K562 (cell line): ENCODE measurements at regions not wholly inside any gene's neighbourhood (a gene's known extent, or its start where the extent isn't known, plus 50 kb on each side); places are given as distances from the start of the nearest gene placed in this dataset.

Experiments
- ATAC-seq: fragments of 200-7000 bp; cut with Tn5 transposase; 3 replicates; pipeline ENCODE4 v1.9.1; 2020; ENCODE audit warnings: moderate library complexity
- BruUV-seq: library from RNA; stranded (reverse); fragments of 400-500 nt; replicated peaks from 2 replicates; lab custom pipeline; 2021; lab: Mats Ljungman, UMichigan
- CTCF ChIA-PET: fragments of 300-600 bp; formaldehyde crosslinking; extraction: SDS; loops from one replicate; lab custom pipeline; 2021; ENCODE audit warnings: low intra/inter-chr PET ratio; lab: Yijun Ruan, JAX
- POLR2A ChIA-PET: fragments of 300-600, 350-650 bp; sonication (Branson Sonifier 250); formaldehyde crosslinking; extraction: SDS; loops from one replicate; lab custom pipeline; 2021; ENCODE audit warnings: antibody characterized with exemption, inconsistent platforms; lab: Yijun Ruan, JAX
- DNase-seq, 4 experiments: peaks; one replicate each; pipeline versions ENCODE4 v3.0.0 to v3.0.0-alpha.2; 2011 to 2018; ENCODE audit warnings: low spot score in 3 of 4, mixed read lengths in 3 of 4; ENCODE audit errors: extremely low read depth in 1 of 4
- FAIRE-seq: peaks from 2 replicates; lab custom pipeline; 2011; peaks lifted over from hg19 to GRCh38; lab: Jason Lieb, UNC
- H2AFZ ChIP-seq: 2 replicates; pipeline ENCODE4 v1.6.0; 2011; ENCODE audit warnings: low read depth, low read length, control low read depth, inconsistent platforms
- H3K27ac ChIP-seq: fragments of 200-600 bp; 3 replicates; pipeline ENCODE4 v1.8.0; 2011; ENCODE audit warnings: low read depth, mild to moderate bottlenecking, control low read depth, inconsistent platforms, low read length, moderate library complexity, mixed read lengths; ENCODE audit errors: extremely low read depth
- H3K27me3 ChIP-seq, 2 experiments: fragments of 300-600 bp in 1 of 2; 2 replicates in 1 of 2; 3 replicates in 1 of 2; pipeline versions ENCODE4 v1.6.0 to v1.8.0; 2011; ENCODE audit warnings: inconsistent platforms in 2 of 2, low read length in 2 of 2, mild to moderate bottlenecking in 1 of 2, mixed read lengths in 1 of 2, moderate library complexity in 1 of 2; ENCODE audit not compliant: control insufficient read depth in 2 of 2, insufficient read depth in 2 of 2
- H3K36me3 ChIP-seq: fragments of 300-600 bp; 3 replicates; pipeline ENCODE4 v1.8.0; 2011; ENCODE audit warnings: mild to moderate bottlenecking, low read length, inconsistent platforms; ENCODE audit not compliant: control insufficient read depth, insufficient read depth
- H3K4me1 ChIP-seq, 2 experiments: fragments of 200-600 bp in 1 of 2; replicated peaks in 1 of 2; 2 replicates in 1 of 2; 3 replicates in 1 of 2; pipeline versions ENCODE4 v1.5.1 to v1.8.0; 2011; ENCODE audit warnings: inconsistent platforms in 2 of 2, low read length in 2 of 2, mild to moderate bottlenecking in 1 of 2, mixed read lengths in 1 of 2, moderate library complexity in 1 of 2; ENCODE audit not compliant: control insufficient read depth in 2 of 2, insufficient read depth in 2 of 2
- H3K4me2 ChIP-seq: 2 replicates; pipeline ENCODE4 v1.6.1; 2011; ENCODE audit warnings: low read length, control low read depth, inconsistent platforms, mixed read lengths; ENCODE audit not compliant: insufficient read depth
- H3K4me3 ChIP-seq: fragments of 200-600 bp; sonication (generic), shearing (Covaris generic); 2 replicates; pipeline ENCODE4 v1.5.1; 2016; ENCODE audit warnings: control low read depth, inconsistent platforms
- H3K79me2 ChIP-seq: fragments of 200-600 bp; 3 replicates; pipeline ENCODE4 v1.8.0; 2011; ENCODE audit warnings: low read length, inconsistent platforms; ENCODE audit not compliant: control insufficient read depth, insufficient read depth
- H3K9ac ChIP-seq, 2 experiments: 2 replicates each; pipeline versions ENCODE4 v1.6.0 to v1.6.1; 2011; ENCODE audit warnings: low read depth in 2 of 2, low read length in 2 of 2, control low read depth in 1 of 2, inconsistent platforms in 1 of 2, mild to moderate bottlenecking in 1 of 2, mixed read lengths in 1 of 2; ENCODE audit not compliant: insufficient read depth in 1 of 2
- H3K9me1 ChIP-seq: one replicate; pipeline ENCODE4 v1.6.0; 2011; ENCODE audit warnings: inconsistent platforms, mild to moderate bottlenecking, low read length, moderate library complexity; ENCODE audit not compliant: control insufficient read depth, insufficient read depth
- H3K9me3 ChIP-seq: replicated peaks from 2 replicates; pipeline ENCODE4 v1.5.1; 2011; ENCODE audit warnings: low read depth, low read length, inconsistent platforms; ENCODE audit not compliant: control insufficient read depth, insufficient read depth
- H4K20me1 ChIP-seq: replicated peaks from 2 replicates; pipeline ENCODE4 v1.6.1; 2011; ENCODE audit warnings: low read length, inconsistent platforms, mixed read lengths; ENCODE audit not compliant: control insufficient read depth, insufficient read depth
- ASH1L ChIP-seq: fragments of 450-650 bp; IDR thresholded peaks from 2 replicates; pipeline ENCODE4 v1.6.1; 2018; ENCODE audit warnings: borderline replicate concordance, mild to moderate bottlenecking, low read depth; ENCODE audit not compliant: partially characterized antibody
- CREB3 ChIP-seq: fragments of 450-650 bp; conservative IDR thresholded peaks from 2 replicates; pipeline ENCODE4 v1.6.1; 2016; ENCODE audit warnings: missing genetic modification characterization, low read depth, mild to moderate bottlenecking, missing compliant biosample characterization, moderate library complexity
- E2F5 ChIP-seq: sonication (generic); formaldehyde crosslinking; IDR thresholded peaks from 2 replicates; pipeline ENCODE4 v1.8.0; 2022; ENCODE audit warnings: mild to moderate bottlenecking, missing genetic modification reagents
- GABPA ChIP-seq: fragments of 200-800 bp; sonication (Bioruptor generic); conservative IDR thresholded peaks from 2 replicates; pipeline ENCODE4 v1.6.1; 2016; ENCODE audit warnings: low read depth, missing genetic modification characterization, missing compliant biosample characterization
- HMBOX1 ChIP-seq: sonication (generic); IDR thresholded peaks from 2 replicates; pipeline ENCODE4 v1.6.1; 2016
- JUN ChIP-seq, 2 experiments: sonication (generic) in 1 of 2; formaldehyde crosslinking in 1 of 2; IDR thresholded peaks; 2 replicates each; pipeline versions ENCODE4 v1.6.1 to v1.8.0; 2012 to 2022; ENCODE audit warnings: borderline replicate concordance in 2 of 2, mild to moderate bottlenecking in 2 of 2, improper control_type of control experiment in 1 of 2, low read depth in 1 of 2, low read length in 1 of 2, missing genetic modification reagents in 1 of 2
- SMARCC2 ChIP-seq: fragments of 450-650 bp; IDR thresholded peaks from 2 replicates; pipeline ENCODE4 v1.6.1; 2017; ENCODE audit warnings: antibody characterized with exemption, moderate library complexity, mild to moderate bottlenecking, low read depth
- SNAPC5 ChIP-seq: fragments of 250-450 bp; sonication (Bioruptor Pico); IDR thresholded peaks from 2 replicates; pipeline ENCODE4 v1.8.0; 2021; ENCODE audit warnings: moderate library complexity, mild to moderate bottlenecking, inconsistent platforms
- TSC22D4 ChIP-seq: fragments of 450-650 bp; IDR thresholded peaks from 2 replicates; pipeline ENCODE4 v1.6.1; 2016; ENCODE audit warnings: missing genetic modification characterization, missing biosample characterization, control low read depth
- YBX1 ChIP-seq: fragments of 450-650 bp; IDR thresholded peaks from 2 replicates; pipeline ENCODE4 v1.7.1; 2016; ENCODE audit warnings: mild to moderate bottlenecking
- ZC3H4 ChIP-seq: sonication (generic); formaldehyde crosslinking; IDR thresholded peaks from 2 replicates; pipeline ENCODE4 v1.9.0; 2021; ENCODE audit warnings: missing genetic modification reagents, borderline replicate concordance
- ZNF134 ChIP-seq: fragments of 250-450 bp; sonication (Bioruptor Pico); conservative IDR thresholded peaks from 2 replicates; pipeline ENCODE4 v1.4.0; 2020
- ZNF277 ChIP-seq: fragments of 250-450 bp; sonication (Bioruptor Pico); IDR thresholded peaks from 2 replicates; pipeline ENCODE4 v1.8.0; 2022; ENCODE audit warnings: inconsistent platforms, mild to moderate bottlenecking, moderate library complexity, borderline replicate concordance
- WGBS: fragments of 100-300 bp; shearing (Covaris generic); methylation state at CpG from one replicate; pipeline ENCODE4 v1.1.6; 2016; ENCODE audit warnings: low coverage, mixed read lengths; ENCODE audit not compliant: insufficient coverage; ENCODE audit errors: missing lambda C conversion rate; 5-methylcytosine and 5-hydroxymethylcytosine counted together
- in situ Hi-C: fragments of 300-500 bp; cut with MboI; formaldehyde crosslinking; loops from 4 replicates; pipeline ENCODE4 v1.15.0; 2018; ENCODE audit warnings: inconsistent platforms, mixed read lengths
- intact Hi-C: fragments of 100-400 bp; cut with micrococcal nuclease; formaldehyde crosslinking; loops from 2 replicates; pipeline ENCODE4 v1.14.2; 2022

GRCh38 chr2:63696496-63696895 is 107.7 kb downstream of the MDH1 start (continued):
- TF ChIP-seq CREB3 (no peak), ZNF134 (CRISPR knock-in tag) (no peak)
- TF ChIP-seq, all 486 proteins: peak for 0

GRCh38 chr2:63697160-63697559 is 108.4 kb downstream of the MDH1 start:
- CTCF ChIA-PET = no interaction called here
- H3K36me3 ChIP-seq = no peaks in the 10 kb centered on the region
- H3K4me2 ChIP-seq = no peak overlapping the region
- H3K27me3 ChIP-seq = no peaks in the 10 kb centered on the region
- FAIRE-seq = no peak
- H3K9me3 ChIP-seq = no peaks in the 10 kb centered on the region
- no peak overlapping the region for H3K9ac ChIP-seq
- POLR2A ChIA-PET = no interaction called here
- H3K4me3 ChIP-seq = no peak overlapping the region
- no TSS peak for BruUV-seq
- no peaks in the 10 kb centered on the region for H3K79me2 ChIP-seq
- H3K27ac ChIP-seq = no peak overlapping the region
- intact Hi-C loops (no loop called here), in situ Hi-C loops (loop anchor here (5.0 kb wide), 1 partner anchor 165 kb away; no protein-coding TSS in a partner anchor)
- no peaks in the 10 kb centered on the region for H3K9me1 ChIP-seq
- H3K4me1 ChIP-seq = no peaks in the 10 kb centered on the region
- ATAC-seq = no peak
- no peak for DNase-seq
- H4K20me1 ChIP-seq = 0 out of 2 replicates have a peak, but pooled peaks cover 2% of the 10 kb centered on the region
- H2AFZ ChIP-seq = no peak overlapping the region
- 5% methylated on average over 4 of the region's 4 CpGs for WGBS
- TF ChIP-seq SNAPC5 (CRISPR knock-in tag) (no peak), SMARCC2 (no peak), ASH1L (no peak), YBX1 (no peak), JUN (IDR thresholded peaks at IDR 0.05; ENCODE audit: borderline replicate concordance, low read depth, low read length) (no peak), JUN (CRISPR knock-in tag; IDR thresholded peaks at IDR 0.05; ENCODE audit: borderline replicate concordance) (no peak), TSC22D4 (no peak), ZC3H4 (no peak), GABPA (no peak), ZNF277 (no peak), E2F5 (no peak), HMBOX1 (no peak)
